Keratinocyte (primary cell): ENCODE measurements at regions not wholly inside any gene's neighbourhood (a gene's known extent, or its start where the extent isn't known, plus 50 kb on each side); places are given as distances from the start of the nearest gene placed in this dataset.

Experiments
- DNase-seq: peaks from one replicate; pipeline ENCODE4 v3.0.0-alpha.2; 2011; ENCODE audit warnings: low read depth, missing footprints, low spot score
- FAIRE-seq: peaks from 2 replicates; lab custom pipeline; 2011; peaks lifted over from hg19 to GRCh38; lab: Jason Lieb, UNC
- H2AFZ ChIP-seq: 2 replicates; pipeline ENCODE4 v1.6.0; 2012; ENCODE audit warnings: low read length, control low read depth, inconsistent platforms; ENCODE audit not compliant: control insufficient read depth
- H3K27ac ChIP-seq: 2 replicates; pipeline ENCODE4 v1.5.1; 2011; ENCODE audit warnings: low read length; ENCODE audit not compliant: control insufficient read depth, insufficient read depth
- H3K27me3 ChIP-seq: 3 replicates; pipeline ENCODE4 v1.6.0; 2011; ENCODE audit warnings: low read length; ENCODE audit not compliant: control insufficient read depth, insufficient read depth; ENCODE audit errors: extremely low read depth
- H3K36me3 ChIP-seq, 2 experiments: 2 replicates in 1 of 2; 3 replicates in 1 of 2; pipeline ENCODE4 v1.5.1; 2011; ENCODE audit warnings: low read length in 2 of 2, mild to moderate bottlenecking in 1 of 2; ENCODE audit not compliant: control insufficient read depth in 2 of 2, insufficient read depth in 2 of 2; ENCODE audit errors: extremely low read depth in 1 of 2
- H3K4me1 ChIP-seq: 3 replicates; pipeline ENCODE4 v1.5.1; 2011; ENCODE audit warnings: low read length; ENCODE audit not compliant: control insufficient read depth, insufficient read depth; ENCODE audit errors: extremely low read depth
- H3K4me2 ChIP-seq: 3 replicates; pipeline ENCODE4 v1.6.0; 2011; ENCODE audit warnings: low read depth, low read length; ENCODE audit not compliant: control insufficient read depth, insufficient read depth; ENCODE audit errors: extremely low read depth
- H3K4me3 ChIP-seq, 3 experiments: fragments of 200-600 bp in 1 of 3; sonication (generic) in 1 of 3; 2 replicates in 2 of 3; 3 replicates in 1 of 3; pipeline ENCODE4 v1.5.1; 2011 to 2016; ENCODE audit warnings: low read length in 3 of 3, mild to moderate bottlenecking in 3 of 3, control low read depth in 2 of 3, inconsistent platforms in 1 of 3, low read depth in 1 of 3, mixed read lengths in 1 of 3, mixed run types in 1 of 3, moderate library complexity in 1 of 3; ENCODE audit not compliant: control insufficient read depth in 2 of 3, insufficient read depth in 2 of 3; ENCODE audit errors: extremely low read depth in 1 of 3
- H3K79me2 ChIP-seq: 2 replicates; pipeline ENCODE4 v1.6.0; 2012; ENCODE audit warnings: low read length; ENCODE audit not compliant: control insufficient read depth, insufficient read depth
- H3K9ac ChIP-seq: 3 replicates; pipeline ENCODE4 v1.6.0; 2011; ENCODE audit warnings: low read length; ENCODE audit not compliant: control insufficient read depth, insufficient read depth; ENCODE audit errors: extremely low read depth
- H3K9me1 ChIP-seq: 3 replicates; pipeline ENCODE4 v1.6.0; 2011; ENCODE audit warnings: low read length; ENCODE audit not compliant: control insufficient read depth, insufficient read depth; ENCODE audit errors: extremely low read depth
- H3K9me3 ChIP-seq: 2 replicates; pipeline ENCODE4 v1.5.1; 2012; ENCODE audit warnings: low read depth, low read length; ENCODE audit not compliant: control insufficient read depth
- H4K20me1 ChIP-seq: 3 replicates; pipeline ENCODE4 v1.6.0; 2011; ENCODE audit warnings: low read length; ENCODE audit not compliant: control insufficient read depth, insufficient read depth; ENCODE audit errors: extremely low read depth
- CTCF ChIP-seq, 3 experiments: IDR thresholded peaks in 1 of 3; conservative IDR thresholded peaks in 1 of 3; optimal IDR thresholded peaks in 1 of 3; 2 replicates in 2 of 3; 3 replicates in 1 of 3; pipeline versions ENCODE3 to v1.5.1; 2011; ENCODE audit warnings: low read length in 3 of 3, mild to moderate bottlenecking in 3 of 3, moderate library complexity in 2 of 3, control low read depth in 1 of 3, inconsistent platforms in 1 of 3; ENCODE audit not compliant: insufficient read depth in 2 of 3; ENCODE audit errors: extremely low read depth in 1 of 3
- EZH2 ChIP-seq: IDR thresholded peaks from one replicate; pipeline ENCODE4 v1.6.1; 2012; ENCODE audit warnings: inconsistent platforms, mild to moderate bottlenecking, low read length, moderate library complexity
- dilution Hi-C: fragments of 300-500 bp; cut with MboI; formaldehyde crosslinking; loops from one replicate; pipeline ENCODE4 v1.7.0; 2020; ENCODE audit warnings: low sequenced_read_pairs; ENCODE audit not compliant: extremely low pct_ligation_motif_present

- Histone ChIP-seq H3K27ac (no peak overlapping the region), H4K20me1 (no peaks in the 10 kb centered on the region), H3K79me2 (no peaks in the 10 kb centered on the region), H2AFZ (no peak overlapping the region), H3K4me3 (no peak overlapping the region), H3K36me3 (no peaks in the 10 kb centered on the region), H3K27me3 (no peaks in the 10 kb centered on the region), H3K4me2 (no peak overlapping the region), H3K4me1 (no peaks in the 10 kb centered on the region), H3K9me3 (no peaks in the 10 kb centered on the region), H3K9me1 (no peaks in the 10 kb centered on the region), H3K9ac (no peak overlapping the region)
- no peak for FAIRE-seq
- no peak for DNase-seq
- dilution Hi-C loops, result no loop called here
- TF ChIP-seq CTCF (optimal IDR thresholded peaks at IDR 0.05 in 1 of 3, IDR thresholded peaks at IDR 0.05 in 1 of 3, conservative IDR thresholded peaks at IDR 0.05 in 1 of 3; ENCODE audit: extremely low read depth in 1 of 3, insufficient read depth in 2 of 3, low read length in 3 of 3), result no peak
- no peak for TF ChIP-seq EZH2
Observed at GRCh38 chr4:60187428-60187827, 1012.7 kb upstream of the ADGRL3 start.

- FAIRE-seq, result no peak
- no peaks in the 10 kb centered on the region for H3K79me2 ChIP-seq
- no peaks in the 10 kb centered on the region for H3K9me3 ChIP-seq
Observed at GRCh38 chr4:60189286-60189685, 1010.8 kb upstream of the ADGRL3 start.

GRCh38 chr4:60194214-60194613, 1005.9 kb upstream of the ADGRL3 start:
- Histone ChIP-seq H3K9me1 (no peaks in the 10 kb centered on the region), H3K79me2 (no peaks in the 10 kb centered on the region), H3K4me2 (no peak overlapping the region), H3K9me3 (no peaks in the 10 kb centered on the region), H4K20me1 (no peaks in the 10 kb centered on the region), H3K9ac (no peak overlapping the region), H3K27ac (no peak overlapping the region), H3K4me1 (no peaks in the 10 kb centered on the region), H2AFZ (no peak overlapping the region), H3K4me3 (no peak overlapping the region), H3K27me3 (no peaks in the 10 kb centered on the region), H3K36me3 (no peaks in the 10 kb centered on the region)
- dilution Hi-C loops, result no loop called here
- DNase-seq (no peak), FAIRE-seq (no peak)
- TF ChIP-seq CTCF (optimal IDR thresholded peaks at IDR 0.05 in 1 of 3, IDR thresholded peaks at IDR 0.05 in 1 of 3, conservative IDR thresholded peaks at IDR 0.05 in 1 of 3; ENCODE audit: extremely low read depth in 1 of 3, insufficient read depth in 2 of 3, low read length in 3 of 3) (no peak), EZH2 (no peak)

More at GRCh38 chr4:60189286-60189685, 1010.8 kb upstream of the ADGRL3 start:
- no peaks in the 10 kb centered on the region for H3K4me1 ChIP-seq
- no peaks in the 10 kb centered on the region for H3K9me1 ChIP-seq
- no peaks in the 10 kb centered on the region for H3K27me3 ChIP-seq
- no peak overlapping the region for H3K4me3 ChIP-seq
- no peak overlapping the region for H3K4me2 ChIP-seq
- dilution Hi-C loops, result no loop called here
- no peak overlapping the region for H3K9ac ChIP-seq
- DNase-seq, result no peak
- no peaks in the 10 kb centered on the region for H4K20me1 ChIP-seq
- TF ChIP-seq EZH2, result no peak
- no peaks in the 10 kb centered on the region for H3K36me3 ChIP-seq
- no peak overlapping the region for H2AFZ ChIP-seq
- no peak overlapping the region for H3K27ac ChIP-seq
